Stimulated activated CD4-positive, alpha-beta T cell treated with anti-CD3 and anti-CD28 coated beads, TNF-alpha, amount 100 ng/mL, for 48 hours (primary cell): ENCODE measurements at regions not wholly inside any gene's neighbourhood (a gene's known extent, or its start where the extent isn't known, plus 50 kb on each side); places are given as distances from the start of the nearest gene placed in this dataset.

ENCODE experiments used
- DNase-seq, 3 donors: peaks; one replicate each; pipeline ENCODE4 v3.0.0-alpha.2; 2020; ENCODE audit warnings: low read depth in 3 of 3

DNA sequence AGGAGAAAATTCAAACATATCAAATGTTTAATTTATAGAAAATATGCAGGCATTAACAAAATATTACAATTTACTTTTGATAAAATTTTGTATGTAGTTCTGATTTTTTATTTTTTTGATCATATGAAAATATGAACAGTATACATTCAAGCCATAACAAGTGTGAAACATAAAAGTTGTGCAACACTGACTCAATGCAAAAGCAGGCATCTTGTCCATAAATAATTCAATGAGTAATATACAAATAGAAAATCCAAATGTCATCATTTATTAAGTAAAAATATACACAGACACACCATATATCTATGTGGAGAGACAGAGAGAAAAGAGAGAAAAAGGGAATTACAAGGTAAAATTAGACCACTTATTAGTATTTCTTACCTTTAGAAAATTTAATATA lies 1183.9 kb downstream of the SLITRK1 start:
- DNase-seq, result no peak

- no peak for DNase-seq
Observed at GRCh38 chr13:82693607-82694006, 1188.7 kb downstream of the SLITRK1 start.

DNA sequence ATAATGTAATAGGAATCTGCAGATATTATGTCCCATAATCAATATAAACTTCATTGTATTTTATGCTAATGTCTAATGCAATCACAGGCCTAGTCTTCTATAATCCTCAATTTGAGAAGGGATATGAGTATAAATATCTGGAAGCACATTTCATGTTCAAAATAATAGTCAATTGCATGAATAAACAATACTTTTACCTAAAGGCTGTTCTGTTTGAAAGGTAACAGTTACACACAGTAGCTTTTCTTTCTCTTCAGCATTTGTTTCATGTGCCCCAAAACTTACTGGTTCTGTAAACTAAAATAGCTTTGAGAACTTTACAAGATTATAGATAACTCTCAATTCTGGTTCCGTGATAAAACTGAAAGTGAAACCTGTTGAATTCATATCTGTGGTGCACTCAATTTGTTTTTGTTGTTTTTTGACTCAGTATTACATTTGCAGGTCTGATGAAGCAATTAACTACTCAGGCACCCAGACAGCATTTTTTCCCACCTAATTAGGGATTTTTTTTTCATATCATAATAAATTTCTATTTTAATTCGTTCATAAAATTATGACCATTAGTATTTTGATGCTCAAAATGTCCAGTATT lies 1193.8 kb downstream of the SLITRK1 start:
- no peak for DNase-seq

GRCh38 chr13:82687884-82688283 lies 1194.4 kb downstream of the SLITRK1 start:
- no peak for DNase-seq

DNA sequence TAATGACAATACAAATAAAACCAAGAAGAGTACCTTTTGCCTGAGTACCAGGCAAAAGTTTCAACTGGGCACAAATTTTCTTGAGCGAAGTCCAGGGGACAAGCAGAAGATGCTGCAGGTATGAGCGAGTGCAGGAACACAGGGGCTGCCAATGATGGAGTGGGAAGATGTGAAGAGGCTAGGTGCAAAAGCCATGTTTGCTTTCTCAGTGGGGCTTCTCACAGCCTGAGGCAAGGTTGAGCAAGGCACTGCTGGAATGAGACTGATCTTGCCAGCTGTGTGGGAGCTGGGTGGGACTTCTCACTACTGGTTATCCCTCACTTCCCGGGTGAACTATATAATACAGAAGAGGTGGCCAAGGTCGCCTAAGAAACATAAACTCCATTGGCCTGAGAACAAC lies 1200.7 kb downstream of the SLITRK1 start:
- DNase-seq, result no peak

- DNase-seq, result no peak
Observed at GRCh38 chr13:82678052-82678451, 1204.2 kb downstream of the SLITRK1 start.

- DNase-seq, result no peak
Observed at GRCh38 chr13:82675024-82675423, 1207.2 kb downstream of the SLITRK1 start.

DNA sequence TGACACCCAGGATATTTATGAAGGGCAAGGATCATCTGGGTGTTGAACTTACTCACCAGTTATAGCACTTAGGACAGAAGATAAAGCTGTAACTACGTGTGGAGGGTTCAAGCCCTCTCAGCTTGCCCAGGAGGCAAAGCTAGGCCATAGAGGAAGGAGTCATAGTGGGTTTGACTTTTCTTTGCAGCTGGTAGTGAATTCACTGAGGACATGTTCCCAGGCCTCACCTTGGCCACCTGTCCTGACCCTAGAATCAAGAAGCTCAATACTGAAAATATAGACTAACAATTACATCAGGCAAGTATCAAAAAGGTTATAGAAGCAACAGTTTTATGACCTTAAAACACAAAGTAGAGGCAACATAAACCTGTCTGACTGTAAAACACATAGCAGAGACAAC lies 1207.7 kb downstream of the SLITRK1 start:
- DNase-seq, result no peak

DNA sequence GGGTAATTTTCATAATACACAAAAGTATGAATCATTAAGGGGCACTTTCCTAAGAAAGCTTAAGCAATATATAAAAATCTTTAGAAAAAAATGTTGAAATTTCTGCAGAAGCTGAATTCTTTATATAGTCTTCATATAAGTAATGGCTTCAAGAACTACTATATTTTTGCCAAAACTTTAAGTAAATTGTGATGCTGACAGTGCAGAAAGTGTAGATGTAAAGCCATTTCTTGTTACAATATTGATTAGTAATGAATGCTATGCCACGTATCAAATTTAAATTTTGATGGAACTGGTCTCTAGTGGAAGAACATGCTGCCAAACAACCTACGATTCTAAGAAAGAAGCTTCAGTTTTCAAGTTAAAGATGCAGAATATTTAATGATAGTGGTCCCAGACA lies 1210.0 kb downstream of the SLITRK1 start:
- no peak for DNase-seq

DNA sequence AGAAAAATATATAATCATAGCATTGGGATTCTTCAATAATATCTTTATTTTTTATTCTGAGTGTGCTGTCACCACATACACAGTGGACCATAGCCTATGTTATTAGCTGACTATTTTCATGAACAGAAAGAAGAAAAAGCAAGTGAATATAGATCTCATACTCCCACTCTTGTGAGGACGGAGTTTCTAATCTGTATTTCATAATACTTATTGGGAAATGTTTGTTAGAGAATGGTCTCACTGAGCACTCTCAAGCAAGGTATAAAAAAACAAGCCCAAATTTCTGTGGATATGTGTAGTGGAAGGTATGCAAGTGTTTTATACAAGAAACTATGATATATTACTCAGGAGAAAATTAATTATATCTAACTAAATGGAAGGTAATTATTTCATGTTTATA lies 1218.1 kb downstream of the SLITRK1 start:
- DNase-seq, result no peak

DNA sequence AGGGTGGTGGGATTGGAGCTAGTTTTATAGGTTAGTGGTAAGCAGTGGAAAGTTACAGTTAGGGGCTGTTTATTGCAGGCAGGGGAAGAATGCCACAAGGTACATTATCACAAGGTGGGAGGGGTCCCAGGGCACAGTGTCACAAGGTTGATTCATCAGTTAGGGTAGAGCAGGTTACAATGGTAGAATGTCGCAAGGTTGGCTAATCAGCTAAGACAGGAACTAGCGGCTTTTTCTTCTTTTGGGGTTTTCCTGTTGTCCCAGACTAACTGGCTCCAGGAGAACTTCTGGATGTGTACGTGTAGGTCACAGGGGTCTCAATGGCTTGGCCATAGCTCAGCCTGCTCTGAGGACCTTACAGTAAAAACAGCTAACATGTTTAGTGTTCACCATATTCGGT lies 1221.1 kb downstream of the SLITRK1 start:
- no peak for DNase-seq

DNA sequence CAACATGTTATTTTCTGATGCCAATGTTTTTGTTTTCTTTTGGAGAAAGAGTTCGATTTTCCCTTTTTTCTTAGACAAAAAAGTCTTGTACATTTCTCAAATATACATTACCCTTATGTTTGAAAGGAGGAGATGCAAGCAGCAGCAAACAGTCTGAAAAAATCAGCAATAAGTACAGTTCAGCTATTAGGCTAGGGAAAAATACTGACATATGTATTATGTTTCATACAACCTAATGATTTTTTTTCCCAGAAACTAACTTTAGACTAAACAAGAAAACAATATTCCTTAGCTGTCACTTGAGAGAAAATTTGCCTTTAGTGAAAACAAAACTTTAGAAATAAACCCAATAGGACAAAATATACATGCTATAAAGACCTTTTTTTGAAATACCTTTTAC lies 1223.5 kb downstream of the SLITRK1 start:
- no peak for DNase-seq

DNA sequence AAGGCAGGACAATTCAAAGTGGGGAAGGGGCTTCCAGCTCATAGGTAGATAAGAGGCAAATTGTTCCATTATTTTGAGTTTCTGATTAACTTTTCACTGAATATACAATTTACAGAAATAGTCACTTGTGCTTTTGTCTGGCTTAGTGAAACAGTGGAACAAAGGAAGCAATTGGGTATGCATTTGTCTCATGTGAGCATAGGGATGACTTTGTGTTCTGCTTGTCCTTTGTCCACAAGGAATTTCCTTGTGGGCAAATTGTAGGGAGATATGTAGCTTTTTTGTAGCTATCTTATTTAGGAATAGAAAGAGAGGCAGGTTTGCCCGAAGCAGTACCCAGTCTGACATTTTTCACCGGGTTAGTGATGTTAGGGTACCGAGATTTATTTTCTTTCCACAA lies 1224.8 kb downstream of the SLITRK1 start:
- no peak for DNase-seq

GRCh38 chr13:82654861-82655855 lies 1227.1 kb downstream of the SLITRK1 start:
- no peak for DNase-seq

GRCh38 chr13:82654143-82654542 lies 1228.1 kb downstream of the SLITRK1 start:
- no peak for DNase-seq

- DNase-seq, result no peak
Observed at GRCh38 chr13:82647540-82647939, 1234.7 kb downstream of the SLITRK1 start.

- no peak for DNase-seq
Observed at GRCh38 chr13:82636119-82636518, 1246.2 kb downstream of the SLITRK1 start.

GRCh38 chr13:82634946-82635345 lies 1247.3 kb downstream of the SLITRK1 start:
- DNase-seq, result no peak

- no peak for DNase-seq
Observed at GRCh38 chr13:82627183-82627582, 1255.1 kb downstream of the SLITRK1 start.

- DNase-seq, result no peak
Observed at GRCh38 chr13:82625717-82626116, 1256.6 kb downstream of the SLITRK1 start.

DNA sequence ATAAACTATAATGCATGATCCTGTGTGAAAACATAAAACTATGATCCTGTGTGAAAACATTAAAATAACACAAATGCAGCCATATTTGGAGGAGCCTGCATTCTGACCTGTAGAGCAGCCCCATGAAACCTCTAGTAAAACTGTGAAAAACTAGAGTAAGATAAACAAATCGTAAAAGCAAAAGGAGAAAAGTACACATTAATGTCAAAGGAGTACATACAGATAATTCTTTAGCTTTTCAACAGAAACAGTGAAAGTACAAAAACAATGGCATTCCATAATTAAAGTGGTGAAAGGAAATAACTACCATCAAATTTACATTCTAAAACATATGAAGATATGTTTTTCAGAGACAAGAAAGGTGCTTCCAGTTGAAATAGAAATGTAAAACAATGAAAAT lies 1267.2 kb downstream of the SLITRK1 start:
- no peak for DNase-seq

DNA sequence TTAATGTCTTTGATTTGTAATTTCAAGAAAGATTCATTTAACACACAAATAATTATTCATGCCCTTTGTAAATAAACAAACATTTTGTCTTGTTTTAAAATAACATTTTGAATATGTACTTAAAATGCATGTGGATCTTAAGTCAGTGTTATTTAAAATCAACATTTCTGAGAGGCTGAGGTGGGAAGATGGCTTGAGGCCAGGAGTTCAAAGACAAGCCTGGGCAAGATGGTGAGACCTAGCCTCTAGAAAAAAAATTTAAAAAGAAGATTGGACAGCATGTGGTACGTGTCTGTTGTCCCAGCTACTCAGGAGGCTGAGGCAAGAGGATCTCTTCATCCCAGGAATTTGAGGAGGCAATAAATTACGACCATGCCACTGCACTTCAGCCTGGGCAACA lies 1268.2 kb downstream of the SLITRK1 start:
- DNase-seq, result no peak

GRCh38 chr13:82606008-82606407 lies 1276.3 kb downstream of the SLITRK1 start:
- no peak for DNase-seq
